PC-3 (cell line): ENCODE measurements at regions not wholly inside any gene's neighbourhood (a gene's known extent, or its start where the extent isn't known, plus 50 kb on each side); places are given as distances from the start of the nearest gene placed in this dataset.

Experiments
- ATAC-seq: fragments of 200-7000 bp; cut with Tn5 transposase; 2 replicates; pipeline ENCODE4 v1.9.1; 2020; ENCODE audit warnings: mild to moderate bottlenecking, moderate library complexity
- BruUV-seq: library from RNA; stranded (reverse); fragments of 400-500 nt; replicated peaks from 2 replicates; lab custom pipeline; 2021; lab: Mats Ljungman, UMichigan
- CTCF ChIA-PET: fragments of 300-600 bp; sonication (Branson Sonifier 250); formaldehyde crosslinking; loops from one replicate; lab custom pipeline; 2022; ENCODE audit warnings: antibody characterized with exemption; lab: Charles Lee
- POLR2A ChIA-PET: fragments of 300-600 bp; sonication (Branson Sonifier 250); formaldehyde crosslinking; loops from one replicate; lab custom pipeline; 2022; ENCODE audit warnings: antibody characterized with exemption; ENCODE audit not compliant: unreplicated experiment; lab: Charles Lee
- DNase-seq: peaks from one replicate; pipeline ENCODE4 v3.0.0-alpha.2; 2015
- H2AFZ ChIP-seq: fragments of 300-600 bp; sonication (generic); 2 replicates; pipeline ENCODE4 v1.6.0; 2016; ENCODE audit warnings: antibody characterized with exemption, low read length
- H3F3A ChIP-seq: fragments of 300-600 bp; sonication (generic); one replicate; pipeline ENCODE4 v1.6.0; 2017; ENCODE audit warnings: antibody characterized with exemption, low read length, control low read depth, mild to moderate bottlenecking; ENCODE audit not compliant: unreplicated experiment
- H3K27ac ChIP-seq: fragments of 300-600 bp; sonication (generic); 2 replicates; pipeline ENCODE4 v1.5.1; 2016; ENCODE audit warnings: mild to moderate bottlenecking, low read length
- H3K27me3 ChIP-seq: fragments of 300-600 bp; sonication (generic); 2 replicates; pipeline ENCODE4 v1.6.1; 2016; ENCODE audit warnings: low read length, mixed read lengths
- H3K36me3 ChIP-seq: fragments of 300-600 bp; sonication (generic); 2 replicates; pipeline ENCODE4 v1.6.1; 2016; ENCODE audit warnings: low read depth, mixed run types, low read length, mixed read lengths
- H3K4me1 ChIP-seq: fragments of 300-600 bp; sonication (generic); 2 replicates; pipeline ENCODE4 v1.5.1; 2016; ENCODE audit warnings: low read length; ENCODE audit not compliant: insufficient read depth
- H3K4me2 ChIP-seq: fragments of 300-600 bp; sonication (generic); 2 replicates; pipeline ENCODE4 v1.6.0; 2016; ENCODE audit warnings: low read length
- H3K4me3 ChIP-seq: fragments of 300-600 bp; sonication (generic); 2 replicates; pipeline ENCODE4 v1.5.1; 2016; ENCODE audit warnings: mild to moderate bottlenecking, low read length, mixed read lengths
- H3K79me2 ChIP-seq: fragments of 300-600 bp; sonication (generic); 2 replicates; pipeline ENCODE4 v1.6.1; 2017; ENCODE audit warnings: low read length, mixed read lengths
- H3K9ac ChIP-seq: fragments of 300-600 bp; sonication (generic); 2 replicates; pipeline ENCODE4 v1.6.0; 2016; ENCODE audit warnings: mild to moderate bottlenecking, low read length
- H3K9me2 ChIP-seq: fragments of 300-600 bp; sonication (generic); replicated peaks from 2 replicates; pipeline ENCODE4 v1.6.1; 2016; ENCODE audit warnings: mixed run types, low read length, mixed read lengths
- H3K9me3 ChIP-seq: fragments of 300-600 bp; sonication (generic); 2 replicates; pipeline ENCODE4 v1.6.1; 2016; ENCODE audit warnings: low read length, mixed read lengths
- H4K20me1 ChIP-seq: fragments of 300-600 bp; sonication (generic); 2 replicates; pipeline ENCODE4 v1.6.1; 2016; ENCODE audit warnings: low read length, mixed read lengths
- CTCF ChIP-seq: fragments of 300-600 bp; sonication (generic); conservative IDR thresholded peaks from 2 replicates; pipeline ENCODE4 v1.5.1; 2017; ENCODE audit warnings: antibody characterized with exemption, low read depth, mild to moderate bottlenecking, low read length
- EZH2 ChIP-seq: fragments of 300-600 bp; sonication (generic); IDR thresholded peaks from one replicate; pipeline ENCODE4 v1.6.1; 2017; ENCODE audit warnings: antibody characterized with exemption, mild to moderate bottlenecking, low read length; ENCODE audit not compliant: unreplicated experiment
- EZH2phosphoT487 ChIP-seq: fragments of 300-600 bp; sonication (generic); IDR thresholded peaks from 2 replicates; pipeline ENCODE4 v1.6.1; 2018; ENCODE audit warnings: mild to moderate bottlenecking, antibody characterized with exemption, low read length, borderline replicate concordance
- intact Hi-C: fragments of 100-400 bp; cut with micrococcal nuclease; formaldehyde crosslinking; loops from 2 replicates; pipeline ENCODE4 v1.9.0; 2023

GRCh38 chr11:37858398-37858797 lies 1260.4 kb upstream of the RAG2 start:
- Histone ChIP-seq H3K79me2 (no peaks in the 10 kb centered on the region), H3K4me3 (no peak overlapping the region), H3K27me3 (no peaks in the 10 kb centered on the region), H2AFZ (no peak overlapping the region), H4K20me1 (no peaks in the 10 kb centered on the region), H3K9me2 (no peaks in the 10 kb centered on the region), H3K9me3 (no peaks in the 10 kb centered on the region), H3F3A (no peaks in the 10 kb centered on the region), H3K27ac (no peak overlapping the region), H3K4me2 (no peak overlapping the region), H3K36me3 (no peaks in the 10 kb centered on the region), H3K9ac (no peak overlapping the region), H3K4me1 (no peaks in the 10 kb centered on the region)
- intact Hi-C loops: no loop called here
- BruUV-seq: no TSS peak
- DNase-seq: peak; percentile 4
- ChIA-PET CTCF (no interaction called here), POLR2A (no interaction called here)
- no peak for TF ChIP-seq EZH2
- TF ChIP-seq EZH2phosphoT487: no peak
- peak; percentile 48; the same call in 1 of the 2 replicates for TF ChIP-seq CTCF
- no peak for ATAC-seq

- CTCF ChIA-PET: no interaction called here
- Histone ChIP-seq H3K9ac (no peak overlapping the region), H3K4me2 (no peak overlapping the region), H4K20me1 (no peaks in the 10 kb centered on the region), H3K9me3 (no peaks in the 10 kb centered on the region), H3K9me2 (no peaks in the 10 kb centered on the region), H3K4me1 (no peaks in the 10 kb centered on the region), H3K4me3 (no peak overlapping the region), H3K36me3 (no peaks in the 10 kb centered on the region), H3K27me3 (no peaks in the 10 kb centered on the region), H3K27ac (no peak overlapping the region), H3F3A (no peaks in the 10 kb centered on the region), H2AFZ (no peak overlapping the region), H3K79me2 (no peaks in the 10 kb centered on the region)
- TF ChIP-seq EZH2phosphoT487 (no peak), CTCF (no peak), EZH2 (no peak)
- DNase-seq (no peak), ATAC-seq (no peak)
- POLR2A ChIA-PET: no interaction called here
- BruUV-seq: no TSS peak
- intact Hi-C loops: no loop called here
Measured at GRCh38 chr11:37857726-37858125, 1259.7 kb upstream of the RAG2 start.

- Histone ChIP-seq H3K27ac (no peak overlapping the region), H2AFZ (no peak overlapping the region), H3K9ac (no peak overlapping the region), H3K4me1 (no peaks in the 10 kb centered on the region), H3K9me2 (no peaks in the 10 kb centered on the region), H3K36me3 (no peaks in the 10 kb centered on the region), H3K79me2 (no peaks in the 10 kb centered on the region), H3K4me2 (no peak overlapping the region), H3K9me3 (no peaks in the 10 kb centered on the region), H3K27me3 (no peaks in the 10 kb centered on the region), H3F3A (no peaks in the 10 kb centered on the region), H3K4me3 (no peak overlapping the region), H4K20me1 (no peaks in the 10 kb centered on the region)
- BruUV-seq: no TSS peak
- intact Hi-C loops: no loop called here
- no peak for TF ChIP-seq EZH2
- no peak for TF ChIP-seq EZH2phosphoT487
- no peak for TF ChIP-seq CTCF
- ChIA-PET CTCF (no interaction called here), POLR2A (no interaction called here)
- DNase-seq (no peak), ATAC-seq (no peak)
Measured at GRCh38 chr11:37849706-37850105, 1251.7 kb upstream of the RAG2 start.
